ENCODE measurements at regions not wholly inside any gene's neighbourhood (a gene's known extent, or its start where the extent isn't known, plus 50 kb on each side); places are given as distances from the start of the nearest gene placed in this dataset.

GRCh38 chrX:137297167-137297566 is 263.4 kb upstream of the GPR101 start:
- no peak for ATAC-seq
- Mint-ChIP-seq H3K4me1 (no peaks in the 10 kb centered on the region), H3K27me3 (no peaks in the 10 kb centered on the region), H3K9me3 (peaks cover 3% of the 10 kb centered on the region), H3K4me3 (no peak overlapping the region), H3K27ac (no peak overlapping the region), H3K36me3 (no peaks in the 10 kb centered on the region)

- ATAC-seq, result no peak
- no peaks in the 10 kb centered on the region for H3K36me3 Mint-ChIP-seq
- H3K27me3 Mint-ChIP-seq, result no peaks in the 10 kb centered on the region
- peaks cover 6% of the 10 kb centered on the region for H3K9me3 Mint-ChIP-seq
- H3K27ac Mint-ChIP-seq, result no peak overlapping the region
- H3K4me1 Mint-ChIP-seq, result no peaks in the 10 kb centered on the region
- H3K4me3 Mint-ChIP-seq, result no peak overlapping the region
Observed at GRCh38 chrX:137290011-137290410, 256.2 kb upstream of the GPR101 start.

DNA sequence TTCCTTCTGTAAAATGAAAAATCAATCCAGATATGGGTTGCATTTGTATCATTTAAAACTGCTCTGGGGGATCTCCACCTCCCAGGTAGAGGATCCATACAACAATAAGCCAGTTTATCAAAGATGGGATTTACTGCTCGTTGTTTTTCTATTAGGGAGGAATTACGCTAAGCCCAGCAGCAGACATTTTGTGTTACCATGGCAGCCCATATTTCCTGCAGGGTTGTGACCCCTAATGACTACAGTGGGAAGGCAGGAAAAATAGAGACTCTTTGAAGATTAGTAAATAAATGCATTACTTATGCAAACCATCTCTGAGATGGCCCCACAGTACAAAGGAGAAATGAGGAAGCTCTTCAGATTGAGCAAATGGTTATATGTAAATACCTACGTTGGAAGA is 253.4 kb upstream of the GPR101 start:
- Mint-ChIP-seq H3K27ac (no peak overlapping the region), H3K36me3 (no peaks in the 10 kb centered on the region), H3K27me3 (no peaks in the 10 kb centered on the region), H3K9me3 (peaks cover 4% of the 10 kb centered on the region), H3K4me3 (no peak overlapping the region), H3K4me1 (no peaks in the 10 kb centered on the region)
- ATAC-seq, result no peak

GRCh38 chrX:137286423-137286822 is 252.6 kb upstream of the GPR101 start:
- ATAC-seq, result no peak
- H3K4me3 Mint-ChIP-seq, result no peak overlapping the region
- no peaks in the 10 kb centered on the region for H3K36me3 Mint-ChIP-seq
- no peak overlapping the region for H3K27ac Mint-ChIP-seq
- no peaks in the 10 kb centered on the region for H3K27me3 Mint-ChIP-seq
- no peaks in the 10 kb centered on the region for H3K4me1 Mint-ChIP-seq
- H3K9me3 Mint-ChIP-seq, result peaks cover 4% of the 10 kb centered on the region

DNA sequence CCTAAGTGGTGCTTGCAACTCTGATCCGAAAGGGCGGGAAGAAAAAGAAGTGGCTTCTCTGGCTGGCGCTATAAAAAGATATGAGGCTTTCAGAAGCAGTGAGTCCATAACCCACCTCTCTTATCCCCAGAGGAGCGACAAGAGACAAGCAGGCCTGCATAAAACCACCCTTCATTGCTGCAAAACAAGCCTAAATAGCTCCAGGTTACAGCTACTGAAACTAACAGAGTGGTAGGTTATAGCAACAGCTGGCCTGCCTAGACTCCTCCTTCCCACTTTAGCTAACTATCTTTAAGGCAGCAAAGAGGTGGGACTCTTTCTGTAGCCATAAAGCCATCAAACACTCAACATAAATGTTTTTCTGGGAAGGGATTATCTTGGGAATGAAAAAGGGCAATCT is 245.0 kb upstream of the GPR101 start:
- H3K4me3 Mint-ChIP-seq, result no peak overlapping the region
- ATAC-seq, result no peak
- H3K36me3 Mint-ChIP-seq, result no peaks in the 10 kb centered on the region
- H3K27me3 Mint-ChIP-seq, result no peaks in the 10 kb centered on the region
- H3K4me1 Mint-ChIP-seq, result no peaks in the 10 kb centered on the region
- H3K9me3 Mint-ChIP-seq, result no peaks in the 10 kb centered on the region
- no peak overlapping the region for H3K27ac Mint-ChIP-seq

DNA sequence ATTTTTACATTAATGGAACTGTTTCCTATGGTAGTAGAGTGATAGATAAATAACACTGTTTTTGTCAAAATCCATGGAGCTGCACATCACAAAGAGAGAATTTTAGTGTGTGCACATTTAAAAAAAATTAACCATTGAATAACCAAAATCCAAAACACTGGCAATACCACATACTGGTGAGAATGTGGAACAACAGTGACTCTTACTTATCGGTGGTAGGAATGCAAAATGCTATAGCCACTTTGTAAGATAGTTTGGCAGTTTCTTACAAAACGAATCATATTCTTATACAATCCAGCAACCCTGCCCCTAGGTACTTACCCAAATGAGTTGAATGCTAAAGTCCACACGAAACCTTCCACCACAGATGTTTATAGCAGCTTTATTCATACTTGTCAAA is 229.6 kb upstream of the GPR101 start:
- H3K27me3 Mint-ChIP-seq, result no peaks in the 10 kb centered on the region
- no peaks in the 10 kb centered on the region for H3K4me1 Mint-ChIP-seq
- H3K9me3 Mint-ChIP-seq, result no peaks in the 10 kb centered on the region
- H3K4me3 Mint-ChIP-seq, result no peak overlapping the region
- no peak for ATAC-seq
- no peaks in the 10 kb centered on the region for H3K36me3 Mint-ChIP-seq
- no peak overlapping the region for H3K27ac Mint-ChIP-seq

- no peak for ATAC-seq
- Mint-ChIP-seq H3K27ac (no peak overlapping the region), H3K27me3 (no peaks in the 10 kb centered on the region), H3K9me3 (no peaks in the 10 kb centered on the region), H3K4me1 (no peaks in the 10 kb centered on the region), H3K4me3 (no peak overlapping the region), H3K36me3 (no peaks in the 10 kb centered on the region)
Observed at GRCh38 chrX:137245183-137245582, 211.4 kb upstream of the GPR101 start.

DNA sequence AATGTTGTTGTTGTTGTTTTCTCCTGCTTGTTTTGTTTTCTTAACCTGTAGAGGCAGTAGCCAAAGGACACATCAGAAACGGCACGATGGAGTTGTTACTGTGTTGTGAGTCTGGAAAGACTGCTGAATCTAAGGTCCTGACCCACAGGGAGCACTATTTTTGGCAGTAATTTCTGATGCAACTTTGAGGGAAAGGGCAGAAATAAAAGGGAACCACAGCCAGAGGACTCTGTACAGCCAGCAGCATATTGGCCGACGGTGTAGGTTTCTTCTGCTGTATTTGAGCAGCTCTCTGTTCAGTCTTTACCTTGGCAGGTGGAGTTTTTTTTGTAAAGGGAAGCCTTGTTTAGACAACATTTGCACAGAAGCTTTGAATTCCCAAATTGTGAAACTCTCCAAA is 203.0 kb upstream of the GPR101 start:
- H3K27me3 Mint-ChIP-seq, result no peaks in the 10 kb centered on the region
- H3K4me1 Mint-ChIP-seq, result no peaks in the 10 kb centered on the region
- no peaks in the 10 kb centered on the region for H3K36me3 Mint-ChIP-seq
- no peak for ATAC-seq
- no peak overlapping the region for H3K4me3 Mint-ChIP-seq
- no peak overlapping the region for H3K27ac Mint-ChIP-seq
- no peaks in the 10 kb centered on the region for H3K9me3 Mint-ChIP-seq

- Mint-ChIP-seq H3K36me3 (no peaks in the 10 kb centered on the region), H3K9me3 (no peaks in the 10 kb centered on the region), H3K27me3 (no peaks in the 10 kb centered on the region), H3K4me1 (no peaks in the 10 kb centered on the region), H3K4me3 (no peak overlapping the region), H3K27ac (no peak overlapping the region)
- no peak for ATAC-seq
Observed at GRCh38 chrX:137234651-137235402, 201.0 kb upstream of the GPR101 start.

GRCh38 chrX:137233478-137233877 is 199.7 kb upstream of the GPR101 start:
- Mint-ChIP-seq H3K4me1 (no peaks in the 10 kb centered on the region), H3K27me3 (no peaks in the 10 kb centered on the region), H3K27ac (no peak overlapping the region), H3K9me3 (no peaks in the 10 kb centered on the region), H3K36me3 (no peaks in the 10 kb centered on the region), H3K4me3 (no peak overlapping the region)
- ATAC-seq, result no peak

- peaks cover 4% of the 10 kb centered on the region for H3K9me3 Mint-ChIP-seq
- no peaks in the 10 kb centered on the region for H3K36me3 Mint-ChIP-seq
- ATAC-seq, result no peak
- H3K4me3 Mint-ChIP-seq, result no peak overlapping the region
- no peak overlapping the region for H3K27ac Mint-ChIP-seq
- no peaks in the 10 kb centered on the region for H3K4me1 Mint-ChIP-seq
- H3K27me3 Mint-ChIP-seq, result no peaks in the 10 kb centered on the region
Observed at GRCh38 chrX:137227151-137227550, 193.4 kb upstream of the GPR101 start.

DNA sequence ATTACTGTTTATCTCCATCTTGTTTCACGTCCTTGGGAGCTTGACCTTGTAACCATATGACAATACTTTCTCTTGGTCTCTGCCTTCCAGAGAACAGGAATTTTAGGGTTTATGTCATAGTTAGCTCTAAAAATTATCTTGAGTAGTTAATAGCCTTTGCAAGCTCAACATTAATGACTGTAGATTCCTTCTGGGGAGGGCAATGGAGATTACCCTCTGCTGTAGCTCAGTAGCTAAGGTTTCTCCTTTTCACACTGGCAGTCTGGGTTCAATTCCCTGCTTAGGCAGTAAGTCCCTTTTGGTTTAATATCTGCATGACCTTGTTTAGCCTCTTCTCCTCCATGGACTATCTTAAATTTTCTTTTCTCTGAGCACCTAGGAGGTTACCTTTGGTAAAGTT is 181.7 kb upstream of the GPR101 start:
- H3K27ac Mint-ChIP-seq, result no peak overlapping the region
- H3K4me1 Mint-ChIP-seq, result no peaks in the 10 kb centered on the region
- H3K9me3 Mint-ChIP-seq, result no peaks in the 10 kb centered on the region
- no peak for ATAC-seq
- H3K4me3 Mint-ChIP-seq, result no peak overlapping the region
- no peaks in the 10 kb centered on the region for H3K36me3 Mint-ChIP-seq
- no peaks in the 10 kb centered on the region for H3K27me3 Mint-ChIP-seq

GRCh38 chrX:137212078-137212632 is 178.4 kb upstream of the GPR101 start:
- no peak for ATAC-seq
- no peak overlapping the region for H3K27ac Mint-ChIP-seq
- H3K9me3 Mint-ChIP-seq, result no peaks in the 10 kb centered on the region
- no peaks in the 10 kb centered on the region for H3K27me3 Mint-ChIP-seq
- no peaks in the 10 kb centered on the region for H3K36me3 Mint-ChIP-seq
- H3K4me3 Mint-ChIP-seq, result no peak overlapping the region
- H3K4me1 Mint-ChIP-seq, result no peaks in the 10 kb centered on the region

DNA sequence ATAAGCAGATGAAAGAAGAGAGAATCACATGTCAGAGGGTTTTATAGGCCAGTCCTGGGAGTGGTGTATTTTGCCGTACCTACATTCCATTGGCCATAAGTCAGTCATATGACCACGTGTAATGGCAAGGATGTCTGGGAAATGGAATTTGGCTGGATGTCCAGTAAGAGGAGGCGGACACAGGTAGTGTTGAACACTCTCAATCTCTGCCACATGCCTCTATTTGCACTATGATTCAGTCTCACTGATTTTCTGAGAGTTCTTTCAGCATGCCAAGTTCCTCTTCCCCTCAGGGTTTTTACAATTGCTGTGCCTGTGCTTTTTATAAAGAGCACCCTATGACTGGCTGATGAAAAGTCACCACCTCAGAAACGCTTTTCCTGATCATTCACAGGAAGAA is 164.2 kb upstream of the GPR101 start:
- no peak overlapping the region for H3K4me3 Mint-ChIP-seq
- no peaks in the 10 kb centered on the region for H3K4me1 Mint-ChIP-seq
- H3K9me3 Mint-ChIP-seq, result no peaks in the 10 kb centered on the region
- ATAC-seq, result no peak
- H3K36me3 Mint-ChIP-seq, result no peaks in the 10 kb centered on the region
- no peaks in the 10 kb centered on the region for H3K27me3 Mint-ChIP-seq
- H3K27ac Mint-ChIP-seq, result no peak overlapping the region

DNA sequence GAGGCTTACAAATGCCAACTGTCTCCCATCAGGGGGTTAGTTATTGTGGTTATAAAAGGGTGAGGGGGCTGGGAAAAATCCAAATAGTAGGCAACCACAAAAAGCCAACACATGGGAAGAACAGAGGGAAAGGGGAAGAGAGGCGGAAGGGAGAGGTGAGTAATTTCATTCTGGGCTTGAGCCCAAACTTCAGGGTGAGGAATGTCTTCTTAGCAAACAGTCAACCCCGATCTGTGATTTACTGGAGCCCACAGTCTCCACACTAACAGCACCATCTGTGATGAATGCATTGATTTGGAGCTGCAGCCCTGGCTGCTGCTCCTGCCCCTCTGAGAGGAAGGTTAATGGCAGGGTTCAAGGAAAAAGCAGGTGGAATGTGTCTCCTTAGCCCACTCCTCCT is 162.2 kb upstream of the GPR101 start:
- no peaks in the 10 kb centered on the region for H3K36me3 Mint-ChIP-seq
- H3K27me3 Mint-ChIP-seq, result no peaks in the 10 kb centered on the region
- no peaks in the 10 kb centered on the region for H3K4me1 Mint-ChIP-seq
- ATAC-seq, result no peak
- no peak overlapping the region for H3K27ac Mint-ChIP-seq
- H3K9me3 Mint-ChIP-seq, result peaks cover 3% of the 10 kb centered on the region
- H3K4me3 Mint-ChIP-seq, result no peak overlapping the region

GRCh38 chrX:137195296-137195695 is 161.5 kb upstream of the GPR101 start:
- peaks cover 3% of the 10 kb centered on the region for H3K9me3 Mint-ChIP-seq
- H3K4me1 Mint-ChIP-seq, result no peaks in the 10 kb centered on the region
- H3K4me3 Mint-ChIP-seq, result no peak overlapping the region
- H3K27me3 Mint-ChIP-seq, result no peaks in the 10 kb centered on the region
- H3K27ac Mint-ChIP-seq, result no peak overlapping the region
- no peaks in the 10 kb centered on the region for H3K36me3 Mint-ChIP-seq
- ATAC-seq, result no peak
